SK-N-SH (cell line): ENCODE measurements at regions not wholly inside any gene's neighbourhood (a gene's known extent, or its start where the extent isn't known, plus 50 kb on each side); places are given as distances from the start of the nearest gene placed in this dataset.
A peak's percentile ranks its signal among the peaks of the same experiment; 100 is the strongest.

Experiments
- CTCF ChIA-PET: fragments of 300-600, 350-600 bp; formaldehyde crosslinking; extraction: SDS; loops from one replicate; lab custom pipeline; 2021; lab: Yijun Ruan, JAX
- POLR2A ChIA-PET: fragments of 350-600 bp; sonication (Branson Sonifier 250); formaldehyde crosslinking; extraction: SDS; loops from one replicate; lab custom pipeline; 2020; ENCODE audit warnings: antibody characterized with exemption, inconsistent platforms; lab: Yijun Ruan, JAX
- DNase-seq: peaks from one replicate; pipeline ENCODE4 v3.0.0; 2012
- H2AFZ ChIP-seq: fragments of 200-600 bp; sonication (generic); 2 replicates; pipeline ENCODE4 v1.8.1; 2016; ENCODE audit warnings: antibody characterized with exemption, mild to moderate bottlenecking, low read depth
- H3F3A ChIP-seq: fragments of 200-600 bp; sonication (generic); replicated peaks from 2 replicates; pipeline ENCODE3; 2016; ENCODE audit warnings: antibody characterized with exemption, mild to moderate bottlenecking; ENCODE audit not compliant: insufficient read depth
- H3K27ac ChIP-seq, 2 experiments: fragments of 200-500 bp in 1 of 2; fragments of 200-600 bp in 1 of 2; sonication (Bioruptor generic) in 1 of 2; sonication (generic), shearing (Covaris generic) in 1 of 2; 2 replicates each; pipeline versions ENCODE4 v1.5.1 to v1.6.1; 2014 to 2016; ENCODE audit warnings: low read depth in 2 of 2, inconsistent platforms in 1 of 2, low read length in 1 of 2, mild to moderate bottlenecking in 1 of 2, mixed read lengths in 1 of 2
- H3K27me3 ChIP-seq: fragments of 200-600 bp; sonication (generic), shearing (Covaris generic); 2 replicates; pipeline ENCODE4 v1.6.1; 2016; ENCODE audit warnings: mixed run types; ENCODE audit not compliant: insufficient read depth
- H3K36me3 ChIP-seq, 2 experiments: fragments of 200-500 bp in 1 of 2; fragments of 200-600 bp in 1 of 2; sonication (Bioruptor generic) in 1 of 2; sonication (generic) in 1 of 2; replicated peaks in 1 of 2; 2 replicates each; pipeline versions ENCODE3 to v1.5.1; 2014 to 2016; ENCODE audit warnings: low read length in 1 of 2, mild to moderate bottlenecking in 1 of 2; ENCODE audit not compliant: insufficient read depth in 2 of 2, control insufficient read depth in 1 of 2
- H3K4me1 ChIP-seq, 2 experiments: fragments of 200-500 bp in 1 of 2; fragments of 200-600 bp in 1 of 2; sonication (Bioruptor generic) in 1 of 2; sonication (generic), shearing (Covaris generic) in 1 of 2; 2 replicates each; pipeline versions ENCODE4 v1.5.1 to v1.6.1; 2014 to 2016; ENCODE audit warnings: low read depth in 1 of 2, low read length in 1 of 2, mixed run types in 1 of 2; ENCODE audit not compliant: insufficient read depth in 2 of 2, control insufficient read depth in 1 of 2
- H3K4me2 ChIP-seq: fragments of 200-600 bp; sonication (generic), shearing (Covaris generic); 2 replicates; pipeline ENCODE4 v1.6.1; 2017; ENCODE audit warnings: mixed run types
- H3K4me3 ChIP-seq, 2 experiments: fragments of 200-500 bp in 1 of 2; fragments of 200-600 bp in 1 of 2; sonication (Bioruptor generic) in 1 of 2; sonication (generic), shearing (Covaris generic) in 1 of 2; 2 replicates each; pipeline versions ENCODE4 v1.5.1 to v1.8.1; 2014 to 2016; ENCODE audit warnings: low read depth in 2 of 2, inconsistent platforms in 1 of 2, low read length in 1 of 2, mild to moderate bottlenecking in 1 of 2, mixed read lengths in 1 of 2, moderate library complexity in 1 of 2
- H3K79me2 ChIP-seq: fragments of 200-600 bp; sonication (generic); 2 replicates; pipeline ENCODE4 v1.8.1; 2017; ENCODE audit warnings: mild to moderate bottlenecking; ENCODE audit not compliant: insufficient read depth
- H3K9ac ChIP-seq: fragments of 200-600 bp; sonication (generic); 2 replicates; pipeline ENCODE4 v1.6.1; 2017; ENCODE audit warnings: mixed run types
- H3K9me2 ChIP-seq: fragments of 200-600 bp; sonication (generic); 2 replicates; pipeline ENCODE4 v1.6.1; 2017; ENCODE audit warnings: mixed run types
- H3K9me3 ChIP-seq: fragments of 200-600 bp; sonication (generic); 2 replicates; pipeline ENCODE4 v1.6.1; 2017; ENCODE audit warnings: mixed run types, mild to moderate bottlenecking, moderate library complexity
- H4K20me1 ChIP-seq: fragments of 200-600 bp; sonication (generic); 2 replicates; pipeline ENCODE4 v1.6.1; 2017; ENCODE audit warnings: mild to moderate bottlenecking, mixed run types; ENCODE audit not compliant: insufficient read depth
- CHD2 ChIP-seq: fragments of 150-350 bp; IDR thresholded peaks from 2 replicates; pipeline ENCODE4 v1.6.1; 2018; ENCODE audit warnings: low read length; ENCODE audit not compliant: partially characterized antibody
- CTCF ChIP-seq: fragments of 200-600 bp; sonication (generic); IDR thresholded peaks from 2 replicates; pipeline ENCODE4 v1.6.1; 2017; ENCODE audit warnings: antibody characterized with exemption, mild to moderate bottlenecking, moderate library complexity
- EP300 ChIP-seq, 2 experiments: IDR thresholded peaks; 2 replicates each; pipeline versions ENCODE4 v1.4.0 to v1.6.1; 2012; ENCODE audit warnings: borderline replicate concordance in 1 of 2, low read depth in 1 of 2, low read length in 1 of 2
- EZH2phosphoT487 ChIP-seq: fragments of 200-600 bp; sonication (generic); IDR thresholded peaks from 2 replicates; pipeline ENCODE4 v1.6.1; 2017; ENCODE audit warnings: low read depth, mixed run types, mild to moderate bottlenecking, antibody characterized with exemption, moderate library complexity, borderline replicate concordance
- FOSL2 ChIP-seq: IDR thresholded peaks from 2 replicates; pipeline ENCODE4 v1.4.0; 2012; ENCODE audit warnings: low read depth, mild to moderate bottlenecking, moderate library complexity, borderline replicate concordance
- FOXM1 ChIP-seq: IDR thresholded peaks from 2 replicates; pipeline ENCODE4 v1.4.0; 2012; ENCODE audit warnings: low read depth, mild to moderate bottlenecking
- GABPA ChIP-seq: IDR thresholded peaks from 2 replicates; pipeline ENCODE4 v1.4.0; 2012; ENCODE audit warnings: low read depth, mild to moderate bottlenecking
- JUND ChIP-seq: IDR thresholded peaks from 2 replicates; pipeline ENCODE4 v1.4.0; 2012
- MEF2A ChIP-seq: IDR thresholded peaks from 2 replicates; pipeline ENCODE4 v1.4.0; 2012; ENCODE audit warnings: low read depth, borderline replicate concordance
- PBX3 ChIP-seq: IDR thresholded peaks from 2 replicates; pipeline ENCODE4; 2012
- RAD21 ChIP-seq: IDR thresholded peaks from 2 replicates; pipeline ENCODE4 v1.6.1; 2012; ENCODE audit warnings: mild to moderate bottlenecking, low read length
- RFX5 ChIP-seq: IDR thresholded peaks from 2 replicates; pipeline ENCODE4 v1.6.1; 2012; ENCODE audit warnings: mild to moderate bottlenecking, improper control_type of control experiment, low read length
- RXRA ChIP-seq: IDR thresholded peaks from 2 replicates; pipeline ENCODE4 v1.4.0; 2012; ENCODE audit warnings: low read depth, mild to moderate bottlenecking, borderline replicate concordance
- TAF1 ChIP-seq: IDR thresholded peaks from 2 replicates; pipeline ENCODE4 v1.6.1; 2012; ENCODE audit warnings: low read depth, mild to moderate bottlenecking, low read length, moderate library complexity, borderline replicate concordance
- TCF12 ChIP-seq: IDR thresholded peaks from 2 replicates; pipeline ENCODE4 v1.4.0; 2012
- TEAD4 ChIP-seq: IDR thresholded peaks from 2 replicates; pipeline ENCODE4 v1.4.0; 2012; ENCODE audit warnings: mild to moderate bottlenecking, borderline replicate concordance; ENCODE audit not compliant: insufficient read depth
- USF1 ChIP-seq: IDR thresholded peaks from 2 replicates; pipeline ENCODE4 v1.4.0; 2012; ENCODE audit warnings: low read depth, borderline replicate concordance
- USF2 ChIP-seq: fragments of 150-350 bp; IDR thresholded peaks from 2 replicates; pipeline ENCODE4 v1.6.1; 2017; ENCODE audit warnings: antibody characterized with exemption, low read length, low read depth, borderline replicate concordance
- YY1 ChIP-seq: IDR thresholded peaks from 2 replicates; pipeline ENCODE4 v1.4.0; 2012; ENCODE audit warnings: low read depth, mild to moderate bottlenecking
- ZBTB33 ChIP-seq: IDR thresholded peaks from 2 replicates; pipeline ENCODE4 v1.4.0; 2012; ENCODE audit warnings: low read depth, borderline replicate concordance
- WGBS: methylation state at CpG from one replicate; pipeline ENCODE4 v1.1.6; 2017; ENCODE audit warnings: low lambda C conversion rate; 5-methylcytosine and 5-hydroxymethylcytosine counted together

GRCh38 chr10:83934062-83934461, 205.2 kb upstream of the GHITM start:
- H3K27me3 ChIP-seq, result no peaks in the 10 kb centered on the region
- no peak overlapping the region for H3K4me3 ChIP-seq
- no peak overlapping the region for H2AFZ ChIP-seq
- no peaks in the 10 kb centered on the region for H3F3A ChIP-seq
- no peak overlapping the region for H3K9ac ChIP-seq
- WGBS, result 36% methylated on average over 3 of the region's 3 CpGs
- TF ChIP-seq FOSL2 (no peak), RAD21 (no peak), EP300 (IDR thresholded peaks at IDR 0.05; ENCODE audit: borderline replicate concordance in 1 of 2, low read depth in 1 of 2, low read length in 1 of 2) (no peak), TAF1 (no peak), YY1 (no peak), EZH2phosphoT487 (no peak), RXRA (no peak), GABPA (no peak), CHD2 (no peak), USF2 (no peak), JUND (no peak), USF1 (no peak), ZBTB33 (no peak)
- no peaks in the 10 kb centered on the region for H3K79me2 ChIP-seq
- ChIA-PET CTCF (no interaction called here), POLR2A (no interaction called here)
- DNase-seq, result no peak
- no peak overlapping the region for H3K4me2 ChIP-seq
- peaks cover 0 to 25% of the 10 kb centered on the region in 2 experiments; a peak in 2 of 4 replicates for H3K4me1 ChIP-seq
- no peak overlapping the region for H3K27ac ChIP-seq
- H3K36me3 ChIP-seq, result no peaks in the 10 kb centered on the region
- no peaks in the 10 kb centered on the region for H3K9me3 ChIP-seq
- H4K20me1 ChIP-seq, result no peaks in the 10 kb centered on the region
- no peaks in the 10 kb centered on the region for H3K9me2 ChIP-seq

- H3K4me3 ChIP-seq, result no peak overlapping the region
- H3K9me2 ChIP-seq, result no peaks in the 10 kb centered on the region
- H3K9ac ChIP-seq, result no peak overlapping the region
- H4K20me1 ChIP-seq, result no peaks in the 10 kb centered on the region
- CTCF ChIA-PET, result interaction anchor here (1.0 kb wide), 1 partner anchor 8 kb away, joined by 3 read pairs; no protein-coding TSS in a partner anchor
- TF ChIP-seq PBX3 (no peak), JUND (no peak), TEAD4 (no peak), TCF12 (no peak), FOXM1 (no peak), CTCF (no peak), GABPA (no peak), YY1 (no peak), RFX5 (no peak), RAD21 (no peak), MEF2A (no peak), FOSL2 (no peak)
- no peaks in the 10 kb centered on the region for H3K27me3 ChIP-seq
- H3K9me3 ChIP-seq, result no peaks in the 10 kb centered on the region
- 30% methylated on average over 5 of the region's 5 CpGs for WGBS
- H3K36me3 ChIP-seq, result no peaks in the 10 kb centered on the region
- DNase-seq, result no peak
- POLR2A ChIA-PET, result no interaction called here
- H3K4me2 ChIP-seq, result no peak overlapping the region
- H3K4me1 ChIP-seq, result peaks cover 0 to 25% of the 10 kb centered on the region in 2 experiments; a peak in 2 of 4 replicates
- H2AFZ ChIP-seq, result no peak overlapping the region
- no peaks in the 10 kb centered on the region for H3K79me2 ChIP-seq
- no peaks in the 10 kb centered on the region for H3F3A ChIP-seq
- H3K27ac ChIP-seq, result peak overlapping the region in 1 of 2 experiments; percentile 82; a peak in 1 of 4 replicates
These were observed 204.5 kb upstream of the GHITM start for GRCh38 chr10:83934641-83935338.
